ENCODE measurements at regions not wholly inside any gene's neighbourhood (a gene's known extent, or its start where the extent isn't known, plus 50 kb on each side); places are given as distances from the start of the nearest gene placed in this dataset.
A peak's percentile ranks its signal among the peaks of the same experiment; 100 is the strongest.
"Not testable (repeated sequence)": the region's sequence is repeated elsewhere in the genome, so short reads cannot be mapped to it uniquely, and the experiment has no call there.

DNA sequence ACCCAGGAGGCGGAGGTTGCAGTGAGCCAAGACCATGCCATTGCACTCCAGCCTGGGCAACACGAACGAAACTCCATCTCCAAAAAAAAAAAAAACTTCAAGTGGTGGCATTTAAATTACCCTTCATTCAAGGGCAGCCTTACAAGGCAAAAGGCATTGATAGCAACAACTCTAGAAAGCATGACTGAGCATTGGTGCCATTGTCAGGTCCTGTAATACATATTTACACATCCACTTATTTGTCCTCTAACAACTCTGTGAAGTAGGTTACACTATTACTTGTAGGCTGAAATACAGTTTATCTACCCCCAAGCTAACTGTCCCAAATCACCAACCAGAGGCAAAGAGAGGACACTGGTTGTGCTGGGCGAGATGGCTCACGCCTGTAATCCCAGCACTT, 52.7 kb upstream of the LARP1 start:
- no peak for DNase-seq (ENCODE audit: low spot score)

GRCh38 chr5:154701725-154702124, 53.5 kb upstream of the LARP1 start:
- DNase-seq (ENCODE audit: low spot score), result not testable (repeated sequence)

DNA sequence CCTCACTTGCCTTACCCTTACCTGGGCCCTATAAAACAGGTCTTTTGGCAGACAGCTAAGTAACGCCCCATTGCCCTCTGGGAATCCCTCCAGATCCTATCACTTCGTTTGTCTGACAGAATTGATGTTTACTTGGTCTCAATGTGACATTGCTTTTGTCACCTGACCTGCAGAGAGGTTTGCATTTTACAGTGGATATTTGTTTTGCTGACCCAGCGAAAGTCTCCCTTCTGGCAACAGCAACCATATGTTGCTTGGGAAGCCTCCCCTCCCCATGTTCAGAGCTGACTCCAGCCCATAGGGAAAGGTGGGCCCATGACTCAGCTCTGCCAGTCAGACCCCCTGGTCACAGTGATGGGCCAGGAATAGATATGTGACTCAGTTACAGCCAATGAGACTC, 54.0 kb upstream of the LARP1 start:
- no peak for DNase-seq (ENCODE audit: low spot score)

- DNase-seq (ENCODE audit: low spot score), result not testable (repeated sequence)
These were observed 54.8 kb upstream of the LARP1 start for GRCh38 chr5:154700289-154700928.

DNA sequence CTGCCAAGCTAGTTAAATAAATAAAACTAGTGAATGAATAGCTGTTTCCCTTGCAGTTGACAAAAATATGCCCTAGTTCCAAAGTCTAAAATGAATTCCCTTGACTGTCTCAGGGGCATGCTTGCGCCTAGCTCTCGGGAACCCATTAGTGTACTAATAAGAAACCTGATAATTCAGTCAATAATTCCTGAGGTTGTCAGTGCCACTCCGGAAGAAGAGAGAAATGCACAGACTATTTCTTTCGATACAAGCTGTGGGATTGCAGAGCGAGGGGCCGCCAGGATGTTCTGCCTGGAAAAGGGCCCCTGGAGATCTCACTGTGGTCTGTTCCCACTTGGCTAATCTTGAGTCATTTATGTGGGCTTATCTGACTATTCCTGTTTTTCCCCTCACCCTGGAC, 56.4 kb upstream of the LARP1 start:
- DNase-seq (ENCODE audit: low spot score), result no peak

DNA sequence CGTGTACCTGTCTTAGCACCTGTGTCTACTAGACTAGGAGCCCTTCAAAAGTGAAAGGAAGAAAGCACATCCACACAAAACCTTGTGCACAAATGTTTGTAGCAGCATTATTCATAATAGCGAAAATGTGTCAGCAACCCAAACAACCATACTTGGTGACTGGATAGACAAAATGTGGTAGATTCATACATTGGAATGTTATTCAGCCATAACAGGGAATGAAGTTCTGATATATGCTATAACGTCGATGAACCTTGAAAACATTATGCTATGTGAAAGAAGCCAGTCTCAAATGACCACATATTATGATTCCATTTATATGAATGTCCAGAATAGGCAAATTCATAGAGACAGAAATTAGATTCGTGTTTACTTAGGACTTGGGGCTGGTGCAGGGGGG, 57.8 kb upstream of the LARP1 start:
- peak; percentile 16 for DNase-seq (ENCODE audit: low spot score)

DNA sequence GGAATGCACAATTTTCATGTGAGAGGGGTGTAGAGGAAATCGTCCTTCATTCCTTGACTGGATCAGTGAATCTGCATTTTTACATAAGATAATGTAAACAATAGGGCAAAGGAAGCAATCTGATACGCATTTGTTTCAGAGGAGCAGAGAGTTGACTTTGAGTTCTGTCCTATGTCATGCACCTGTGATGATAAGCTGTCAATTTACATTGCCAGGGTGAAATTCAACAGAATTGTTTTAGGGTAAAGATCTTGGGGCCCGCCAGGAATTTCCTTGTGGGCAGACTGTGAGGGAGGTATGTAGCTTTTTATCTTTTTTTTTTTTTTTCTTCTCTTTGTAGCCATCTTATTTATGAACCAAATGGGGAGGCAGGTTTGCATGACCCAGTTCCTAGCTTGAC, 58.3 kb upstream of the LARP1 start:
- no peak for DNase-seq (ENCODE audit: low spot score)

DNA sequence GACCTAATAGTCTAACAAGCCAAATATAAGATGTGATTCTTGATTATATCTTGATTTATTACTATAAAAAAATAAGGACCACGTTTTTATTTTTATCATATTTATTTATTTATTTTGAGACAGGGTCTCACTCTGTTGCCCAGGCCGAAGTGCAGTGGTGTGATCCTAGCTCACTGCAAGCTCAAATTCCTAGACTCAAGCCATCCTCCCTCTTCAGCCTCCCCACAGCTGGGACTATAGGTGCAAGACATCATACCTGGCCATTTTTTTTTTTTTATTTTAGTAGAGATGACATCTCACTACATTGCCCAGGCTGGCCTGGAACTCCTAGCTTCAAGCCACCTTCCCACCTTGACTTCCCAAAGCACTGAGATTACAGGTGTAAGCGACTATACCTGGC, 61.0 kb upstream of the LARP1 start:
- no peak for DNase-seq (ENCODE audit: low spot score)

DNA sequence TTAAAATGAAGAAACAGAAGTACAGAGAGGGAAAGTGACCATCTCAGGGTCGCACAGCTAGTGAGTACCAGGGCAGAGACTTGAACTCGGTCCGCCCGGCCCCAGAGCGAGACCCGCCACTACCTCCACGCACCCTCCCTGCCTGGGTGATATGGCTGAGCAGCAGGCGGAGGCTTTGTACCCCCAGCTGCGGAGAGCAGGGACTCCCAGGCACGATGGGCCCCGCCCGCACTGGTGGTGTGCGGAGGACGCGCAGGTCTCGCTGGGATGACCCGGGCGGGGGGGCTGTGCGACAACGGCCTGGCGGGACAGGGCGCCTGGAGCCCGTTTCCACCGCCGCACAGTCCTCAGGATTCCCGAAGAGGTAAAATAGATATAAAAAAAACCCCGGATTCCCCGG, 64.7 kb upstream of the LARP1 start:
- DNase-seq (ENCODE audit: low spot score), result no peak

- DNase-seq (ENCODE audit: low spot score), result no peak
These were observed 68.7 kb upstream of the LARP1 start for GRCh38 chr5:154686490-154686889.

DNA sequence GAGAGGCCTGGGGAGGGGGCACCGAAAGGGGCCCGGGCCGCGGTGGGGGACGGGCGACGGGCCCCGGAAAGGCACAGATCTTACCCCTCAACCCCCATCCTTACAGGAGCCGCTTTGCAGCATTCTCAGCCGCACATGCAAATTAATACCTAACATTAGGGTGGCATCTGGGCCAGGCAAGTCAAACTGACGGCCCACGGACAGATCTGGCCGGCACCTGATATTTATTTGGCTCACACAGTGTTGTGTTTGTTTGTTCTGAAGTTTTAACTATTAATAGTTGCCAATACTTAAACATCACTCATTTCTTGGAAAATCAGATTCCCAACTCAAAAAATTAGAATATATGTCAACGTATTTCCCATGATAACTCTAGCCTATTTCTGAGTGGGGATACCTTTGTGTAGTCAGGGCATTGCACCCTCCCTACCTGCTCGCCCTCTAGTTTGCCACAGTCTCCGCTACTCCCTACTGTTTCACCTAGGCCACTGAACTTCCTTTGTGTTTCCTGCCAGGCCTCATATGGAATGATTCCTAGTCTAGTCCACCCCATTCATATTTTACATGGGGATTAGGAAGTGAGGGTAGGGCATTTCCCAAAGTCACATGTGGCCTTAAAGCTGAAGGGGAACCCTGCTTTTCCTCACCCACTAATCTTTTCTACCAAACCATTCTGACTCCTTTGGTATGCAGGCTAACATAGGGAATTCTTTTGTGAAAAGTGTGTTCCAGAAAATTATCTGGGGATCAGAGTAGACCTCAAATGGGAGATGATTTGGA, 71.9 kb upstream of the LARP1 start:
- DNase-seq (ENCODE audit: low spot score), result no peak

DNA sequence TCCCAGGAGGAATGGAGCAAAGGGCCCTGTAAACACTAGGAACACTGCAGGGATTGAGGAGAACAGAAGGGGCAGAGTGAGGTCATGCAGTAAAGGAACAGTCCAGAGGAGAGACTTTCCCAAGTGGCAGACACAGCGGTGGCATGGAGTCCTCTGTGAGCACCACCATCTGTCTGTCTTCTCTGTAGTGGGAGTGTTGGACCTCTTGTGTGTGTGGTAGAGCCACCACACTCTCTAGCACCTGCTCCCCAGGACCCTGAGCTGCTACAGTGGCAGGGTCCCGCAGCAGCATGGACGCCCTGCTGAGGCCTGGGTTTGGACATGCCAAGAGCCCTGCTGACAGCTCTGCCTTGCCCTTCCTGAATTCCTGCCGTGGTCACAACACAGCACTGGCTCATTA, 75.7 kb upstream of the LARP1 start:
- DNase-seq (ENCODE audit: low spot score), result no peak

- DNase-seq (ENCODE audit: low spot score), result no peak
These were observed 77.3 kb upstream of the LARP1 start for GRCh38 chr5:154677921-154678320.

DNA sequence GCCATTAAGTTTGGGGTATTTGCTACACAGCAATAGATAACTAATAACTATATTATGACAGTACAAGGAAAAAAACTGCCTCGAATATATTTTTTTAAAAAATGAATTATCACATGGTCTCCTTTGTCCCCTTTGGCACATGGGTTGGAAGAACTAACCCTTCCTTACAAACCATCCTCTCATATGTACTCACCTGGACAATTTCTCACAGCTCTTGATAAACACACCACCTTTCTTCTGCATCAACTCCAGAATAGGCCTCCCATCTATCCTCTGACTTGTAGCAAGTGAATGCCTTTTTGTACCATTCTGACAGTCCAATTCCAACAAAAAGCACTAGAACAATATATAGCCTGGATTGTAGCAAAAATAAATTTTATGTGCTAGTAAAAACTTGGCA, 78.7 kb upstream of the LARP1 start:
- no peak for DNase-seq (ENCODE audit: low spot score)

- DNase-seq (ENCODE audit: low spot score), result no peak
These were observed 81.1 kb upstream of the LARP1 start for GRCh38 chr5:154674029-154674428.

GRCh38 chr5:154673506-154673905, 81.7 kb upstream of the LARP1 start:
- no peak for DNase-seq (ENCODE audit: low spot score)

DNA sequence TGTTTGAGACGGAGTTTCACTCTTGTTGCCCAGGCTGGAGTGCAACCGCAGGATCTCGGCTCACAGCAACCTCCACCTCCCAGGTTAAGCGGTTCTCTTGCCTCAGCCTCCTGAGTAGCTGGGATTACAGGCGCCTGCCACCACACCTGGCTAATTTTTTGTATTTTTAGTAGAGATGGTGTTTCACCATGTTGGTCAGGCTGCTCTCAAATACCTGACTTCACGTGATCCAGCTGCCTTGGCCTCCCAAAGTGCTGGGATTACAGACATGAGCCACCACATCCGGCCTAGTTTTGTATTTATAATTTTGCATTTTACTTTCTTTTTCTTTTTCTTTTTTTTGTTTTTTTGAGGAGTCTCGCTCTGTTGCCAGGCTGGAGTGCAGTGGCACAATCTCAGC, 85.3 kb upstream of the LARP1 start:
- DNase-seq (ENCODE audit: low spot score), result not testable (repeated sequence)

DNA sequence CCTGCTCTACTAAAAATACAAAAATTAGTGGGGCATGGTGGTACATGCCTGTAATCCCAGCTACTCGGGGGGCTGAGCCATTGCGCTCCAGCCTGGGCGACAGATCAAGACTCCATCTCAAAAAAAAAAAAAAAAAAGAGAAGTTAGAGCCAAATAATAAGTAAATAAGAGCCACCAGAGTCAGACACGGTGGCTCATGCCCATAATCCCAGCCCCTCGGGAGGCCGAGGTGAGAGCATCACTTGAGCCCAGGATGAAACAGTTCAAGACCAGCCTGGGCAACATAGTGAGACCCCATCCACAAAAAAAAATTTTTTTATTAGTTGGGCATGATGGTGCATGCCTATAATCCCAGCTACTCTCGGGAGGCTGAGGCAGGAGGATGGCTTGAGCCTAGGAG, 85.8 kb upstream of the LARP1 start:
- DNase-seq (ENCODE audit: low spot score), result no peak

DNA sequence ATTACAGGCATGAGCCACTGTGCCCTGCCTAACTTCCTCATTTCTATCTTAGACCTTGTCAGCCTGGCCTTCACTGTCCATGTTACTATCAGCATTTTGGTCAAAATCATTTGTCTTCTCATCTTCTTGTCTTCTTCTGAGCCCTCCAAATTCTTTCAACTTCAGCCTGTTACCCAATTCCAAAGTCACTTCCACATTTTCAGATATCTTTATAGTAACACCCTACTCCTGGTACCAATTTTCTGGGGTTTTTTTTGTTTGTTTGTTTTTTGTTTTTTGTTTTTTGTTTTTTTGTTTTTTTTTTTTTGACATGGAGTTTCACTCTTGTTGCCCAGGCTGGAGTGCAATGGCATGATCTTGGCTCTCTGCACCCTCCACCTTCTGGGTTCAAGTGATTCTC, 90.3 kb upstream of the LARP1 start:
- DNase-seq (ENCODE audit: low spot score), result no peak

DNA sequence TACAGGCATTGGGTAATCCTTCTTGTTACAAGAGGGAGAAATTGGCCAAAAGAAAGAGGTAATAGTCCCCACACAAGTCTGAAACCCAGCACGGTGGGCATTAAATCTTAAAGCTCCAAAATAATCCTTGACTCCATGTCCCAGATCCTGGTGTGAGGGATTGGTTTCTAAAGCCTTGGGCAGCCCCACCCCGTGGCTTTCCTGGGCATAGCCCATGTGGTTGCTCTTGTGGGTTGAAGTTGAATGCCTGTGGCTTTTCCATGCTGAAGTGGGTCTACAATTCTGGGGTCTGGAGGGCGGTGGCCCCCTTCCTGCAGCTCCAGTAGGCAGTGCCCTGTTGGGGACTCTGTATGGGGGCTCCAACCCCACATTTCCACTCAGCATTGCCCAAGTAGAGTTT, 91.8 kb upstream of the LARP1 start:
- DNase-seq (ENCODE audit: low spot score), result no peak

DNA sequence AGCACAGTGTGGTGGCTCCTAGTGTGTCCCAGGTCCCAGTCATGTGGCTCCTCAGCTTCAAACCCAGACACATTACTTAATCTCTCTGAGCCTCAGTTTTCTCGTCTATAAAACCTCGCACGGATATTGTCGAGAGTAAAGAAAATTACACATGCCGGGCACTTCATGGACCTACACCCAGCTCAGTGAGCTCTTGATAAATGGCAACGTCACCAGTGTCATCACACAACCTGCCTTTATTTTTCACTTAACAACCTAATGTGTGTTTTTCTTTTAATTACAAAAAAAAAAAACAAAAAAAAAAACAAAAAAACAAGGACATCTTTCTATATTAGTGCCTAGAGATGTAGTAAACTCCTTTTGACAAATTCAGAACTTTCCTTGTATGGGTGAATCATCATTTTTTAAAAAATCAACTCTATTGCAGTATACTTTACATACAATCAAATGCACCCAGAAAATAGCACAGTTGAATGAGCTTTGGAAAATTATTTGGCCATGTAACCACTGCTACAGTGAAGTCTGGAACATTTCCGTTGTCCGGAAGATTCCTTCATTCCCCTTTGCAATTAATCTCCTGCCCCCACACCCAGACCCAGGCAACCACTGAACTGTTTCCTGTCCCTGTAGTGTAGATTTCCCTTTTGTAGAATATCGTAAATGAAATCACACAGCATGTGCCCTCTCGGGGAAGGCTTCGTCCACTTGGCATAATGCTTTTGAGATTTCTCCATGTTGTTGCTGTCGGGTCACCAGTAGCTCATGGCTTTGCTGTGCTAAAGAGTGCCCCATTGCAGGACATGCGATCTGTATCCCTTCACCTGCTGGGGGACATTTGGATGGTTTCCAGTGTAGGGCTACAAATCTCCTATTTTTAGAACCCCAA, 100.4 kb upstream of the LARP1 start:
- DNase-seq (ENCODE audit: low spot score), result no peak

DNA sequence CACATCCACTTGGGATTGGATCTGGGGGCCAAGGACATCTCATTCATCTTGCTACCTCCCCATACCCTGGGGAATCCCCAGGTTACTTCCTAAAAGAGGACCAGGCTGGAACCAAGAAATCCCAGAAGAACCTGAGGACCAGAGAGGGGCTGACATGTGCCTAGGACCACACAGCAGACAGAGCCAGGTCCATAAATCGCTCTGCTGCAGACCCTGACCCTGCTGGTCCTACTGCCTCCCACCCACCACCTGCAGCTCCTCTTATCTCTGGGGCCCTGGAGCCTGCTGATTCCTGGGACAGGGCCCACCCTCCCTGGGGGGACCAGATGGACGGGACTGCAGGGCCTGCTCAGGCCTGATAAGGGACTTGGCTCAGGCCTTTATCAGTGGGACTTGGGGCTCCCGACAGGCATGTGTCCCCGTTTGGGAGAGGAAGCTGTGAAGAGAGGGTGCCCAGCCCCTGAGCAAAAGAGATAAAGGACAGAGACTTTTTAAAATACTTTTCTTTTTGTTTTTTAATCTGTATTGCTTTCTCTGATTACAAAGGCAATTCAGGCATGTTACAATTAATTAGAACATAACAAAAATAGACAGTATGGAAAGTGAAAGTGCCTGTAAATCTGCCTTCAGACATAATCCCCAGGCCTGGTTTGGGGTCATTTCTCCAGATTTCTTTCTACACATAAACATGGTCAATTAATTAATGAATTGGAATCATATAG, 101.3 kb upstream of the LARP1 start:
- DNase-seq (ENCODE audit: low spot score), result no peak
